HG02852 (cell line): ENCODE measurements at regions not wholly inside any gene's neighbourhood (a gene's known extent, or its start where the extent isn't known, plus 50 kb on each side); places are given as distances from the start of the nearest gene placed in this dataset.
A peak's percentile ranks its signal among the peaks of the same experiment; 100 is the strongest.
"Not testable (repeated sequence)": the region's sequence is repeated elsewhere in the genome, so short reads cannot be mapped to it uniquely, and the experiment has no call there.

Source experiments
- ATAC-seq: cut with Tn5 transposase; IDR thresholded peaks from one replicate; pipeline ENCODE4 v1.9.1; 2021; ENCODE audit warnings: mild to moderate bottlenecking, moderate library complexity; ENCODE audit not compliant: unreplicated experiment

DNA sequence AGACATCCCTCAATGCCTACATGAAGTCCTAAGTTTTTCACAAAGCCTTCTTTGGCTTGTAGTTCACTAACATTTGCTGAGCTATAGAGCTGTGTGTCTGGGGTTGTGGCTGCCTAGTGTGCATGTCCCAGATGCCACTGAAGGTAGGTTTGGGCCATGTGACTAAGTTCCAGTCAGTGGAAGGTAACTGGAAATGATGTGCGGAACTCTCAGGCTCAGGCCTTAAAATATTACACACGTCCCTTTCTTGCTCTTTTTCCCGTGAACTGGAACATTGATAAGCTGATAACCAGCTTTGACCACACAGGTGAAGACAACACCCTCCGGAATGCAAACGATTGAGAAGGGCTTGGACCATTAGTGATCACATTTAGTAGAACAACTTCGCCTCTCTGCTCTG lies 358.1 kb downstream of the GATA3 start:
- no peak for ATAC-seq

DNA sequence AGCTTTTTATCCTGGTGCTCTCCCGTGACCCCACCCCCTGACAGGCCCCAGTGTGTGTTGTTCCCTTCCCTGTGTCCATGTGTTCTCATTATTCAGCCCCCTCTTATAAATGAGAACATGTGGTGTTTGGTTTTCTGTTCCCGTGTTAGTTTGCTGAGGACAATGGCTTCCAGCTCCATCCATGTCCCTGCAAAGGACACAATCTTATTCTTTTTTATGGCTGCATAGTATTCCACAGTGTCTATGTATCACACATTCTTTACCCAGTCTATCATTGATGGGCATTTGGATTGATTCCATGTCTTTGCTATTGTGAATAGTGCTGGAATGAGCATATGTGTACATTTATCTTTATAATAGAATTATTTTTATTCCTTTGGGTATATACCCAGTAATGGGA lies 360.5 kb downstream of the GATA3 start:
- ATAC-seq, result not testable (repeated sequence)

DNA sequence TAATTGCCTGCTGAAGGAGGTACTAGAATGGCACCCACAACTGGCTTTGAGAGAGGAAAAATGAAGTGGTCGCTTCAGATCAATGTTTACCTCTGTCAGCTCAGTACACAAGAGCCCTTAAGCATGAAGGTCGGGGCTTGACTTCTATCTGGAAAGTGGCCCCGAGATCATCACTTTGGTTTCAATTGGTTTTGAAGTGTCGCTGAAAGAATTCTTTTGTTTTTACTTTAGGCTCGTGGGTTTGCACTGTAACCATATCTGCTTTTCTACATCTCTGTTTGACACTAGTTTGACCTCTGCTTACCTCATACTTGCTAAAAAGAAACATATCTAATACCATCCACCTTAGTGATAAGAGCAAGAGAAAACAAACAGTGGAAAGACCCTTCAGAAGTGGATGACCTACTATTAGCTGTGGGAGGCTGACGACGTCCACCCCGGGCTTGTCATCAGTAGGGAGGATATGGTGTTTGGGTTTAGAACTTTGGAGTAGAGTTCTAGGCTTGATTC lies 361.8 kb downstream of the GATA3 start:
- peak; percentile 78 for ATAC-seq

DNA sequence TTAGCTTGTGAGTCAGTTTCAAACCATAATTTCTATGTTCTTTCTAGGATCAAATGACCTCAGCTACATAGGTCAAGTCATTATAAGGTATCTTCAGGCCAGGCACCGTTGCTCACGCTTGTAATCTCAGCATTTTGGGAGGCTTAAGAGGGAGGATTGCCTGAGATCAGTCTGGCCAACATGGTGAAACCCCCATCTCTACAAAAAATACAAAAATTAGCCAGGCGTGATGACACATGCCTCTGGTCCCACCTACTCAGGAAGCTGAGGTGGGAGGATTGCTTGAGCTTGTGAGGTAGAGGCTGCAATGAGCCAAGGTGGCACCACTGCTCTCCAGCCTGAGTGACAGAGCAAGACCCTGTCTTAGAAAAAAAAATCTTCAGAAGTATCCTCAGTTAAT lies 362.3 kb downstream of the GATA3 start:
- ATAC-seq, result peak; percentile 13

DNA sequence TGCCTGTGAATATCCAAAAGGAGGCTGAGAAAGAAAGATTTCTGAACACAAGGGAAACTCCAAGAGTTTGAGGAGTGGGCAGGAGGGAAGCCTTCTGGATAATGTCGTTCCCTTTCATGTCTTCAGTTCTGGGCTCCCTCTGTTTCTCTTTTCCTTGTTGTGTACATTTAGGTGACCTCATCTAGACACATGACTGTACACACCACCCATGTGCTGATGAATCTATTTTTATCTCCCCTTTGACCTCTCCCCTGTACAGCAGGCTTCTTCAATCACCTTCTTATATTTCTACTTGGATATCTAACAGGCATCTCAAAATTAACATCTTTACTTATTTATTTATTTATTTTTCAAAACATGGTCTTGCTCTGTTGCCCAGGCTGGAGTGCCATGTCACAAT lies 363.1 kb downstream of the GATA3 start:
- no peak for ATAC-seq

DNA sequence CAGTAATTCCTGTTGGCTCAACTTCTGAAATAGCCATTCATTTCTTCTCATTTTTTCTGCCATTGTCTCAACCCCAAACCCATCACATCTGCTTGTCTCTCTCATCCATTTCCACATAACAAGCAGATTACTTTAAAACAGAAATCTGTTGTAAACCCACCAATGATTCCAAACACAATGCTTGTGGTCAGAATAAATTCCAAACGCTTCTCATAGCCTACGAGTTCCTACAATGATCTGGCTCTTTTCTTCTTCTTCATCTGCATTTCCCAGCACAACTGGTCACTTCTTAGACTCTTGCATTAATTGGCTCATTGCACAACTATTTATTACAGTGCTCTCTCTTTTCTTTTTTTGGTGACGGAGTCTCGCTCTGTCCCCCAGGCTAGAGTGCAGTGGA lies 364.1 kb downstream of the GATA3 start:
- ATAC-seq, result no peak

DNA sequence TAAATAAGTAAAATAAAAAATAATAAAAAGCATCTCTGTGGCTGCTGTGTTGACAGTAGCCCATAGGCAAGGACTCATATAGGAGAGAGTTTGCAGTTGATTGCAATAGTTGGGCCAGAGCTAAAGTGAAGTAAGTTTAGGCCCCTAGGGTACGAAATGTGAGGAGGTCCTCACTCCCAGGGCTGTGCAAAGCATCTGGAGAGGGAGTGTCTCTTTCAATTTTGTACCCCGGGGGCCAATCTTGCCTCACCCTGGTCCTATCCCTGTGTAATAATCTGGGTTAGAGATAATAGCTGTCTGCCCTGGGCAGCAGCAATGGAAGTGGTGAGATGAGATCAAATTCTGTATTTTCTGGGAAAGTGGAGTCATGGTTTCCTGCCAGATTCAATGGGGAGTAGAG lies 365.7 kb downstream of the GATA3 start:
- no peak for ATAC-seq

DNA sequence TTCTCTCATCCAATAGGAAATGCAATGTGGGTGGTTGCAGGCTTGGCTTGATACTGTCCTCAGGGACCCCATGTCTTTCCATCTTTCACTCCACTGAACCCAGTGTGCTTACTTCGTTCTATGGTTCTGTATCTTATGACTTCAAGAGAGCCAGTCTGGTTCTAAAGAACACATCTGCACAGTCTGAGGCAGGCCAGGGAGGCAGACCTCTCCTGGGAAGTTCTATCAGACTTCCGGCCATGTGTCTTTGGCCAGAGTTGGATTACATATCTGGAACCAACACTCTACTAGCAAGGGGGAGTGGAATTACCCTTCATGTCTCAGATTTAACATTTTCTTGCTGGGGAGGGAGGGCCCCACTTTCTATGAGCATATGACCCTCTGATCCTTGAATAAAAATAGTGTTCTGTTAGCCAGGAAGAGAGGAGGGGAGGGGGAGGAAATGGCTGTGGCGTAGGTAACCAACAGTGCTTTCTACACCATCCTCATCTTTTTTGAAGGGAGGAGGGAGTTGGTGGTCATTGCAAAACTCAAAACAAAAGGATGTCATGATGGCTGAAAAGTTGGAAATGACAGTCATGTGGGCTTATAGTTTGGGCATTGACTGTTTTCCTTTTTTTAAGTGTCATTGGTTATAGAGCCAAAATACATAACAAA lies 370.2 kb downstream of the GATA3 start:
- ATAC-seq, result no peak

DNA sequence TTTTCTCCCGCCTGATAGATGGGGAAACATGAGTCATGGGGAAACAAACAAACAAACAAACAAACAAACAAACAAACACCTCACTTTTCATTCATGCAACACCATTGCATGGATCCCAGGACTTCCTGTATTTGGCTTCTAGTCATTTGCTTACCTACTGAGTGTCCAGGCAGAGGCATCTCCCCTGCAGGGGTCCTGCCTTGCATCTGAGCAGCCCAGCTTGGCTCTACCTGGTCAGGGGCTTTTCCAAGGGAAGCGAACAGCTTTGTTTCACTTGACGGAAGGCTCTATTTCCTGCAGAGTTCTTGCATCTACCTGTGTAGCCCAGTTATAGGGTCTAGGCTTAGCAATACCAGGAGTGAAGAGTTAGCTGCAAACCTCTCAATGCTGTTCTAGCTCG lies 374.2 kb downstream of the GATA3 start:
- ATAC-seq, result no peak

DNA sequence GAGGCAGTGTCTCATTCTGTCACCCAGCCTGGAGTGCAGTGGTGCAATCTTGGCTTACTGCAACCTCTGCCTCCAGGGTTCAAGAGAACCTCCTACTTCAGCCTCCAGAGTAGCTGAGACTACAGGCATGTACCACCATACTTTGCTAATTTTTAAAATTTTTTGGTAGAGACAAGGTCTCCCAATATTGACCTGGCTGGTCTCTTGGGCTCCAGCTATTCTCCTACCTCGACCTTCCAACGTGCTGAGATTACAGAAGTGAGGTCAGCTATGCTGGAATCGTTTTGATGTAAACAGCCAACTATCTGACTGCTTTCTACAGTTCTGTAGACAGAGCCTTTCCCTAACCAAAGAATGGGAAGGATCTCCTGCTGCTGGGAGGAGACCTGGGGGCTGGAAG lies 375.8 kb downstream of the GATA3 start:
- no peak for ATAC-seq

DNA sequence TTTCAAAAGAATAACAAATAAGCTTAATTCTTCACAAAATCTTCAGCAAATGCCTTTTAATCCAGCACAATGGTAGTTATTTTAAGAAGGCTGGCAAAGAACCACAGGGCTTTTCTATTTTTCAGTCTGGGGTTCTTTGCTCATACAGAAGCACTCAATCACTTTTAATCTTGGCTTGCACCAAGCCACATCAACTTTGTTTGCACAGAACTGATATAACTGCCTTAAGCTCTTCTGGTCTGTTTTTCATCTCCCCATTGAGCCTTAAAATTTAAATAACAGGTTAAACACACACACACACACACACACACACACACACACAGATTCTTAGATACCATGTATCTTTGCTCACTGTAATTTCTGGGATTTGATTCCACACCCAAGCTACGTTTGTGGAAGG lies 377.0 kb downstream of the GATA3 start:
- ATAC-seq, result no peak

DNA sequence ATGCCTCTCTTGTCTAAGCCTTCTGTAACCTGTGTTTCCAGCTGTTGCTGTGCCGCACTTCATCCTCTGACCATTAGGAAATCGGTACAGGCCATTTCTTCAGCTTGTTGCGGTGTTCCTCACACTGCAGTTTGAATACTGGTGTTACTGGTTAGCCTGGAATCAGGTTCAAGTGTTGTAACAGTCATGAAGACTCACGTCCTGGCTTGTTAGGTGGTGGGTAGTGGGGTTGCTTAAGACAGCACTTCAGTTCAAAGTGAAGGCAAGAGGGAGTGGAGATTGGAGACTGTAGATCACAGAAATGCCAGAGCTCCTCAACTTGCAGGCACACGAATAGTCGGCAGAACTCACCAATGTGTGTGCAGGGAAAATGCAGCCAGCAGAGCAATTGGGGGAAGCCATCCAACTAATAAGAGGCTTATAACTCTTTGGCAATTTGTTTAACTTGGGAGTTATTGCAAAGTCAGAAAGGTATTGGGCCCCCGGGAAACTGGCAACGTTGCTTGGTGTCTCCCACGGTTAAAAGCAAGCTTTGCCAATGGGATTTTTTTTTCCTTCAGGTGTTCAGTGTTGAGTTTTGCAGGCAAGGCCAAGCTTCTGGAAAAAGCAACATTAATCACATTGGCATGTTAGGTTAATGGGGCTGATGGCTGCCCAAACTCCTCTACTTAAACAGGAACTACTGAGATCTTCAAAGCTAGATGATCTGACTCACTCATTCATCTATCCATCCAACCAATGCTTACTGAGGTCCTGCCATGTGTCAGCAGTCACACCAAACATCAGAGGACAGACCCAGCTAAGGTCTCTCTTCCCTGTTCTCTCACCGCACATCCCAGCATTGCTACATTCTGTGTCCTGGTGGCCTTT lies 380.9 kb downstream of the GATA3 start:
- no peak for ATAC-seq

DNA sequence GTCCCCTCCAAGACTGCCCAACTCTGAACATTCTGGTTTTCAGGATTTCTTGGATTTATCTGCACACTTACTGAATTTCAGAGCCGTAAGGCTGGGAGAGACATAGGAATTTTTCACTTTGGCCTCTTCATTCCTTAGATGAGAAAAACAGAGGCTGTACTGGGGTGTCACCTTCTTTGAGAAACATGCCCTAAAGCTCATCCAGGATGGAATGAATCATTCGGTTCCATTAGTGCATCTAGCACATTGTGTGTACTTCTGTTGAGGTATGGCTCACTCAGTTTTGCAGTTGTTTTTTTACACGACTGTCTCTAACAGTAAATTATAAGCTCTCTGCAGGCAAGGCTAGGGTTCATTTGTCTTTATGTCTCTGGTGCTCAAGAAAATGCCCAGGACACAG lies 383.4 kb downstream of the GATA3 start:
- no peak for ATAC-seq

DNA sequence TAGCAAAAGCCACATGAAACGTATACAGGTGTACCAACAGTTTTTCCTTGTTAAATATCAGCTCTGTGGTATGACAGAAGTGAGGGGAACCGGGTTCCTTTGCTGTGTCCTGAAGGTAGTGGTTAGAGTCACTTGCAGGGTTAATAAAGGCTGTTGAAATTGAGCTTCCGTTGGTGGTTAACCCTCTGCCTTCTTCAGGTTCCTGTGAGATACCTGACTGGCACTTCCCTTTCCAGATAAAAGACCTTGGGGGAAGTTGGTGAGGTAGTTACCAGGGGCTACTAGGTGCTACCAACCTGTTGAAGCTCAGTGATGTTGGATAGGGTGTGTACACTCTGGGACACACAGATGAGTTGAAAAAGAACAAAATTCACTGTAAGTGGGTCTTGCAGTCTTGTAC lies 384.1 kb downstream of the GATA3 start:
- ATAC-seq, result peak; percentile 36

DNA sequence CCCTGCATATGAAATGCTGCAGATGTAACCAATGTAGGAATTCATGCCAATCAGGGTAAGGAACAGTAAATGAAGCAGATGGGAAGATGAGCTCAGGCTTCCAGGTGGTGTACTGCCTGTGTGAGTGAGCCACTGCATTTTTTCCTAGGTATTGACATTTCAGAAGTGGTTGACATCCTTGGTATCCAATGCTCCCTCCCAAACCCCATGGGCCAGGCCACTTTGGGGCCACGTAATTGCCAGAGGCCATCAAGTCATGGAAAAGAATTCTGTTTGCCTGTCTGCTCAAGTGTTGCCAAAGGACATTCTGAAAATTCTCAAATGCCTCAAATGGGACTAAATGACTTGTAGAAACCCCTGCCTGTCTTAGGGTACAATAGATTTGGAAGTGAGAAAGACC lies 384.6 kb downstream of the GATA3 start:
- peak; percentile 4 for ATAC-seq

DNA sequence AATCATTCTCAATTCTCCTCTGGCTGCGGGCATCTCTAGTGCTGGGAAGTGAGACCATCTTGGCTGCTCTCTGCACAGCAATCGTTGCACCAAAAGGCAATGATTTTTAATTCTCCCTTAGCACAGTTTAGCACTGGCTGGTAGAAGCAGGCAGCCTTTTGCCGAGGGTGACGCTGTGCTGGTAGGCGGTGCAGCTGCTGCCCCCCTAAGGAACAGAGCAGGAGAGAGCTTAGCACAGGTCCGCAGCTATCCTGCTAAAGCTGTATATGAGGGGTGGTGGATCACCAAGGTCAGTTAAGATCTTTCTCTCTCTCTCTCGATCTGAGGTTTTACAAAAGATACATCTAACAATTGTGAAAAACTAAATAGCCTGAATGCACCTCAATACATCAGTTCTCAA lies 390.1 kb downstream of the GATA3 start:
- no peak for ATAC-seq

DNA sequence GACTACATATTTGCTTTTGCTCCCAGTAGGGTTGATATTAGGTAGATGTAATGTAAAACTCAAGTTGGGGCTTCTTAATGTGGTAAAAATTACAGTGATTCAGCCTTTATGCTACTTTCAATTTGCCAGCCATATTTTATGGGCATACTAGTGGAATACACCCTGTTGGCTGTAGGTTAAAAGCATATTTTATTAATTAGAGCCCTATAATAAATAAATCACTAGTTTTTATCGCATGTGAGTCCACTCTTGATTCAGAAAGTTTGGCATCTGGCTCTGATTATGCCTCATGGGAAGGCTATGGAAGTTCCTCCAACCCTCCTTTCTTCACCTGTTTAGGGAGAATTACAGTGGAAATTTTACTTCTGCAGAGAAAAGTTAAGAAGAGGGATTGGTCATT lies 390.9 kb downstream of the GATA3 start:
- ATAC-seq, result no peak

DNA sequence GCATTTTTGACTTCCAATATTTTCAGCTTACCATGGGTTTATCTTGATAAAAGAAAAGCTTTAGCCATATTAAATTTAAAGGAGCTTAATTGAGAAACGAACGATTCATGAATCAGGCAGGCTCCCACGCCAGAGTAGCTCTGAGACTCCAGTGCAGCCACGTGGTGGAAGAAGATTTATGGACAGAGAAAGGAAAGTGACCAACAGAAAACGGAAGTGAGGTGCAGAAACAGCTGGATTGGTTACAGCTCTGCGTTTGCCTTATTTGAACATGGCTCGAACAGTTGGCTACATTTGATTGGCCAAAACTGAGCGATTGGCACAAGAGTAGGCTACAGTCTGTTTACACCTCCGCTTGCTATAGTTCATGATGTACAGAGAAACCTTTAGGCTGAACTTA lies 395.4 kb downstream of the GATA3 start:
- ATAC-seq, result no peak

DNA sequence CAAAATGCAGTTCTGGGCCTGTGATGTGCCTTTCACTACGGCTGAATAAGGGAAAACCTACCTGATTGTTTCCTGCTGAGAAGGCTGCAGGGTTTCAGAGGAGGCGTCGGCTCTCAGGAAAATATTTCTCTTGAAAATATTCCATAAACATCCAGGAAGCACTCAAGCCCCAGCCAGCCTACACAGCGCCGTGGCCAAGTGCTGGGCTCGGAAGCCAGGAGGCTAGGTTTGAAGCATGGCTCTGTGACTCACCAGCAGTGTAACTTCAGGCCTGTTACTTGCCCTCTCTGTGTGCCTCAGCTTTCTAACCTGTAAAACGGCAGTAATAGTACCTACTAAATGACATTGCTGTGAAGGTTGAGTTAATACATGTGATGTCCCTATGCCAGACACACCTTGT lies 399.1 kb downstream of the GATA3 start:
- ATAC-seq, result no peak

DNA sequence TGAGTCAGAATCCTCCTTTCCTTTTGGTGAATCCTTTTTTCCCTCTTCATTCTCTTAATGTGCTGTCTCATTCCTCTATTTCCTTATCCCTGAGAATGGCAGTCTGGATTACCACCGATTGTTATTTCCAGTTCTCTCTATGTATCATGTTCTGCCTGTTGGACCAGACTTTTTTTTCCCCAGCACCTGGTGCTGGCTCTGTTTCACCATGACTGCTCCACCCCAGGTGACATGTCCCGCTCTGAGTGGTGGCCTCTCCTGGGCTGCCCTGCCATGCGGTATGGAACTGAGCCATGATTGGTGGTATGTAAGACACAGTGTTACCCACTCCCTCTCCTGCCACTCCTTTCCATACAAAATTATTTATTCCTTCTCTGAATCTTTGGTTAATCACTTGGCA lies 399.9 kb downstream of the GATA3 start:
- no peak for ATAC-seq

DNA sequence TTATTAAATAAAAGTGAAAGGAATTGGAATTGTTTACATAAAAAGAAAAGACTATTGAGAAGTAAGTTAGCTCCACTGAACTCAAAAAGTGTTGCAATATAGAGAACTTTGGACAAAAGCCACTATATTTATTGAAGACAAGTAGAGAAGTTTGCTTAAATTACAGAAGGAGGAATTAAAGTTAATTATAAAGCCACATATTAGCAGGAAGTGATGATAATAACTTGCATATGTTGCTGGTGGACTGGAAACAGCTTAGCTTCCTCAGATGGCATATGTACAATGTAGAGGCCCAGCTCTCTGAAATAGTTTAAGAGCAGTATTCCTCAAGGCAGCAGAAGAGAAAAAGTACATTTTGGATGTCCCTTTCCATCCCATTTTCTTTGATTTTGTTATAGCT lies 400.7 kb downstream of the GATA3 start:
- ATAC-seq, result no peak

DNA sequence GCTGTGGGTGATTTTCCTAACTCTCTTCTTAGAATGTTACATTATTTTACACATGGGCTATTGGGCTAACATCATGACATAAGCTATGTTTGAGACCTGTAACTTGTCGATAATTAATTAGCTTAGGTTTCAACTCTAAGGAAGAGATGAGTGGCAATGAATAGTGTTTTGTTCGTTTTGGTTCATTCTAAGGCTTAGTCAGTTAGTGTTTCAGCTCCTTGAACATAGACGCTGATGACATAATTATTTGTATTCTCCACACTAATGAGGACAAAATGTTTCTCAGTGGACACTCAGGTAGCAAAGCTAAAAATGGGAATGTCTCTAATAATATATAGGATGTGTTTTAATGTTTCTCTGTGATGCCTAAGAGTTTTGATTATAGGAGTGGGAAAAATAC lies 401.9 kb downstream of the GATA3 start:
- no peak for ATAC-seq
